Keratinocyte (primary cell): ENCODE measurements at regions not wholly inside any gene's neighbourhood (a gene's known extent, or its start where the extent isn't known, plus 50 kb on each side); places are given as distances from the start of the nearest gene placed in this dataset.

ENCODE experiments used
- EZH2 ChIP-seq: IDR thresholded peaks from one replicate; pipeline ENCODE4 v1.6.1; 2012; ENCODE audit warnings: inconsistent platforms, mild to moderate bottlenecking, low read length, moderate library complexity
- TF ChIP-seq, protein P1 (sequence below), 3 experiments: IDR thresholded peaks in 1 of 3; conservative IDR thresholded peaks in 1 of 3; optimal IDR thresholded peaks in 1 of 3; 2 replicates in 2 of 3; 3 replicates in 1 of 3; pipeline versions ENCODE3 to v1.5.1; 2011; ENCODE audit warnings: low read length in 3 of 3, mild to moderate bottlenecking in 3 of 3, moderate library complexity in 2 of 3, control low read depth in 1 of 3, inconsistent platforms in 1 of 3; ENCODE audit not compliant: insufficient read depth in 2 of 3; ENCODE audit errors: extremely low read depth in 1 of 3

GRCh38 chr2:75324861-75325284 lies 125.6 kb upstream of the TACR1 start:
- TF ChIP-seq, protein P1, sequence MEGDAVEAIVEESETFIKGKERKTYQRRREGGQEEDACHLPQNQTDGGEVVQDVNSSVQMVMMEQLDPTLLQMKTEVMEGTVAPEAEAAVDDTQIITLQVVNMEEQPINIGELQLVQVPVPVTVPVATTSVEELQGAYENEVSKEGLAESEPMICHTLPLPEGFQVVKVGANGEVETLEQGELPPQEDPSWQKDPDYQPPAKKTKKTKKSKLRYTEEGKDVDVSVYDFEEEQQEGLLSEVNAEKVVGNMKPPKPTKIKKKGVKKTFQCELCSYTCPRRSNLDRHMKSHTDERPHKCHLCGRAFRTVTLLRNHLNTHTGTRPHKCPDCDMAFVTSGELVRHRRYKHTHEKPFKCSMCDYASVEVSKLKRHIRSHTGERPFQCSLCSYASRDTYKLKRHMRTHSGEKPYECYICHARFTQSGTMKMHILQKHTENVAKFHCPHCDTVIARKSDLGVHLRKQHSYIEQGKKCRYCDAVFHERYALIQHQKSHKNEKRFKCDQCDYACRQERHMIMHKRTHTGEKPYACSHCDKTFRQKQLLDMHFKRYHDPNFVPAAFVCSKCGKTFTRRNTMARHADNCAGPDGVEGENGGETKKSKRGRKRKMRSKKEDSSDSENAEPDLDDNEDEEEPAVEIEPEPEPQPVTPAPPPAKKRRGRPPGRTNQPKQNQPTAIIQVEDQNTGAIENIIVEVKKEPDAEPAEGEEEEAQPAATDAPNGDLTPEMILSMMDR (optimal IDR thresholded peaks at IDR 0.05 in 1 of 3, IDR thresholded peaks at IDR 0.05 in 1 of 3, conservative IDR thresholded peaks at IDR 0.05 in 1 of 3; ENCODE audit: extremely low read depth in 1 of 3, insufficient read depth in 2 of 3, low read length in 3 of 3): no peak
- no peak for TF ChIP-seq EZH2
